Parathyroid adenoma (tissue), 2 donors: ENCODE measurements at regions not wholly inside any gene's neighbourhood (a gene's known extent, or its start where the extent isn't known, plus 50 kb on each side); places are given as distances from the start of the nearest gene placed in this dataset.
A peak's percentile ranks its signal among the peaks of the same experiment; 100 is the strongest.

Experiments
- H2AFZ ChIP-seq: fragments of 300-600 bp; sonication (generic); one replicate; pipeline ENCODE4 v1.7.0; 2017; ENCODE audit warnings: antibody characterized with exemption, mild to moderate bottlenecking
- H3K27ac ChIP-seq: fragments of 300-600 bp; sonication (generic); one replicate; pipeline ENCODE4 v1.7.0; 2017
- H3K27me3 ChIP-seq: fragments of 300-600 bp; sonication (generic); one replicate; pipeline ENCODE4 v1.7.0; 2017; ENCODE audit warnings: low read length; ENCODE audit not compliant: control insufficient read depth, insufficient read depth
- H3K36me3 ChIP-seq: fragments of 300-600 bp; sonication (generic); one replicate; pipeline ENCODE4 v1.7.0; 2017; ENCODE audit warnings: low read length; ENCODE audit not compliant: control insufficient read depth, insufficient read depth
- H3K4me1 ChIP-seq: fragments of 300-600 bp; sonication (generic); one replicate; pipeline ENCODE4 v1.7.0; 2017; ENCODE audit warnings: control low read depth
- H3K4me2 ChIP-seq: fragments of 300-600 bp; sonication (generic); one replicate; pipeline ENCODE4 v1.7.0; 2017; ENCODE audit warnings: low read length
- H3K4me3 ChIP-seq: fragments of 300-600 bp; sonication (generic); one replicate; pipeline ENCODE4 v1.7.0; 2017; ENCODE audit warnings: low read depth, low read length
- H3K79me2 ChIP-seq: fragments of 300-600 bp; sonication (generic); one replicate; pipeline ENCODE4 v1.7.0; 2017; ENCODE audit warnings: control low read depth
- H3K9ac ChIP-seq: fragments of 300-600 bp; sonication (generic); one replicate; pipeline ENCODE4 v1.7.0; 2017; ENCODE audit warnings: mild to moderate bottlenecking
- H3K9me3 ChIP-seq: fragments of 300-600 bp; sonication (generic); one replicate; pipeline ENCODE4 v1.7.0; 2017; ENCODE audit warnings: low read length; ENCODE audit not compliant: control insufficient read depth
- TF ChIP-seq, protein P1 (sequence below): fragments of 300-600 bp; sonication (generic); IDR thresholded peaks from one replicate; pipeline ENCODE4 v1.7.0; 2017; ENCODE audit warnings: antibody characterized with exemption, mild to moderate bottlenecking
- donor health status: primary hyperparathyroidism.

DNA sequence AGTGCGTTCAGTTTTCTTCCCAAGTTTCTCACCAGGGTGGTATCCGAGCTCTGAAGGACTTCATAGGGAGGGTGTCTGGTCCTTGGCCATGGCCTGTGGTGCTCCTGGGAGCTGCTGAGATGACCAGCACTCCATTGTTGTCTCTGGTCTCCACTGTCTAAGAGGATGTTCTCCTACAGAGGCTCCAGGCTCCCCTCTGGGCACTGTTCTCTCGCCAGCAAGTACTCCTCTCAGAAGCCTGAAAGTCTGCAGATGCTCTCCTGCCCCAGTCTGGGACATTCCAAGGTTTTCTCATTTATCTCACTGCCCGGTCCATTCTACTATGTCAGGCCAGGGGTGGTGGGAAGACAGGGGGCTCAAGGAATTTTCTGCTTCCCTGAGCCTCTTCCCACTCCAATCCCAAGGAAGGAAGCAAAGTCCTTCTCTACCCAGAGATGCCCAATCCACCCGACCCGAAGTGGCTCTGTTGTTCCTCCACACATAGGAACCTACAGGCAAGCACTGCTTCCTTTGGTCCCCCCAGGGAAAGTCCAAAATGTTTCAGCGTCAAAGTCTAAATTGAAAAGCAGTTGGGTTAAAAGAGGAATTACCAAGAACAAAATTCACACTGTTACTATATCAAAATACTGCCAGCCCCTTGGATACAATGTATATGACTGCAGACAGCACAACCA is 110.5 kb downstream of the GYPC start:
- Histone ChIP-seq H3K4me3 (no peak overlapping the region), H2AFZ (no peak overlapping the region), H3K9me3 (no peaks in the 10 kb centered on the region), H3K36me3 (no peaks in the 10 kb centered on the region), H3K79me2 (no peaks in the 10 kb centered on the region), H3K27ac (no peak overlapping the region), H3K27me3 (no peaks in the 10 kb centered on the region), H3K9ac (no peak overlapping the region), H3K4me2 (no peak overlapping the region), H3K4me1 (no peaks in the 10 kb centered on the region)
- TF ChIP-seq, protein P1, sequence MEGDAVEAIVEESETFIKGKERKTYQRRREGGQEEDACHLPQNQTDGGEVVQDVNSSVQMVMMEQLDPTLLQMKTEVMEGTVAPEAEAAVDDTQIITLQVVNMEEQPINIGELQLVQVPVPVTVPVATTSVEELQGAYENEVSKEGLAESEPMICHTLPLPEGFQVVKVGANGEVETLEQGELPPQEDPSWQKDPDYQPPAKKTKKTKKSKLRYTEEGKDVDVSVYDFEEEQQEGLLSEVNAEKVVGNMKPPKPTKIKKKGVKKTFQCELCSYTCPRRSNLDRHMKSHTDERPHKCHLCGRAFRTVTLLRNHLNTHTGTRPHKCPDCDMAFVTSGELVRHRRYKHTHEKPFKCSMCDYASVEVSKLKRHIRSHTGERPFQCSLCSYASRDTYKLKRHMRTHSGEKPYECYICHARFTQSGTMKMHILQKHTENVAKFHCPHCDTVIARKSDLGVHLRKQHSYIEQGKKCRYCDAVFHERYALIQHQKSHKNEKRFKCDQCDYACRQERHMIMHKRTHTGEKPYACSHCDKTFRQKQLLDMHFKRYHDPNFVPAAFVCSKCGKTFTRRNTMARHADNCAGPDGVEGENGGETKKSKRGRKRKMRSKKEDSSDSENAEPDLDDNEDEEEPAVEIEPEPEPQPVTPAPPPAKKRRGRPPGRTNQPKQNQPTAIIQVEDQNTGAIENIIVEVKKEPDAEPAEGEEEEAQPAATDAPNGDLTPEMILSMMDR, result no peak

DNA sequence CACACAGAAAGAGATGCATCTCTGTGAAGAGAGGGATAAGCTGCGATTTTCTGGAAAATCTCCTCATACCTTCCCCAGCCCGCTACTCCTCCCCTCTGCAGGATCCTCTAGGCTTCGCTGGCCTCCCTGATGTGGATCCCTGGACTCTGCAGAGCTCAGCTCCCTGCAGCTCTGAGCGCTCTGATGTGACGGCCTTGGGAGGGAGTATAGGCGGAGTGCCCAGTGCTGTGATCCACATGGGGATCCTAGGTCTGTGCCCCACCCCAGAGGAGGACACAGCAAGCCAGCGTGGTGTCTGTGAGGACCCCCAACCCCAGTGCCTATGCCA is 111.0 kb downstream of the GYPC start:
- H3K9me3 ChIP-seq, result no peaks in the 10 kb centered on the region
- no peak overlapping the region for H3K4me2 ChIP-seq
- no peak overlapping the region for H3K9ac ChIP-seq
- no peaks in the 10 kb centered on the region for H3K79me2 ChIP-seq
- peak overlapping the region; percentile 24 for H2AFZ ChIP-seq
- TF ChIP-seq, protein P1, result no peak
- no peaks in the 10 kb centered on the region for H3K4me1 ChIP-seq
- no peak overlapping the region for H3K27ac ChIP-seq
- no peaks in the 10 kb centered on the region for H3K36me3 ChIP-seq
- no peak overlapping the region for H3K4me3 ChIP-seq
- no peaks in the 10 kb centered on the region for H3K27me3 ChIP-seq

DNA sequence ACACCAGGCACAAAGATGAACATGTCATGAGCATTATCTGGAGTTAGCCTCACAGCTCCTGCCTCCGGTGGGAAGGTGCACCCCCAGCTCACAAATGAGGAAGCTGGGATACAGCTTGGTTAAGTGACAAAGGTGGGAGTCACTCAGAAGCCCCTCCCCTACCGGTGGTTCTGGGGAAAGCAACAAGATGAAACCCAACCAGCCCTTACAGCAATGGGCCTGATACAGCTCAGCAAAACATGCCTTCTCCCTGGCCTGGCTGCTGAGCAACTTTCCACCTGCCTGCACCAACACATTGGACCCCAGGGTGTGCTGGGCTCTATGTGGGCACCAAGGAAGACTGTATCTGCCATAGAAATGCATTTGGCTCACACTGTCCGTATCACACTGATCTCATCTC is 113.2 kb downstream of the GYPC start:
- no peak overlapping the region for H3K27ac ChIP-seq
- H3K9me3 ChIP-seq, result no peaks in the 10 kb centered on the region
- H3K4me3 ChIP-seq, result no peak overlapping the region
- H3K79me2 ChIP-seq, result no peaks in the 10 kb centered on the region
- no peaks in the 10 kb centered on the region for H3K36me3 ChIP-seq
- H3K4me1 ChIP-seq, result no peaks in the 10 kb centered on the region
- no peak overlapping the region for H3K4me2 ChIP-seq
- no peak overlapping the region for H3K9ac ChIP-seq
- no peak overlapping the region for H2AFZ ChIP-seq
- no peaks in the 10 kb centered on the region for H3K27me3 ChIP-seq
- TF ChIP-seq, protein P1, result no peak

DNA sequence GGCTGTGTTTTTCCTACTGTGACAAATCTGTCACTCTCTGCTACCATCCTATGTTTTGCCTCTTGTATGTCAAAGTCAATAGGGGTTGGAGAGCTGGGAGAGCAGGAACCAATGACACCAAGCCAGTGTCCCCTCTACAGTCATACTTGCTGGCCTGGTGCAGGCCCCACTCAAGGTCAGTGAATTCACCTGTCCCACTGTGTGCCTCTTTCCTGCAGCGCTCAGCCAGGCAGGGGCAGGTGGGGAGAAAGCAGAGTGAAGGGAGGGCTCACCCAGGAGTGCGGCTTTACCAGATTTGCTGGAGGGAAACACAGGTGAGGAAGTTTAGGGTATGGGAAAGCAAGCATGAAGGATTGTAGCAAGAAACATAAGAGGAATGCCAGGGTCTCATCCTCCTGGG is 114.5 kb downstream of the GYPC start:
- Histone ChIP-seq H3K4me1 (peaks cover 6% of the 10 kb centered on the region), H3K79me2 (no peaks in the 10 kb centered on the region), H3K27ac (no peak overlapping the region), H3K9me3 (no peaks in the 10 kb centered on the region), H3K4me2 (no peak overlapping the region), H2AFZ (no peak overlapping the region), H3K9ac (no peak overlapping the region), H3K36me3 (no peaks in the 10 kb centered on the region), H3K27me3 (no peaks in the 10 kb centered on the region), H3K4me3 (no peak overlapping the region)
- TF ChIP-seq, protein P1, result no peak

DNA sequence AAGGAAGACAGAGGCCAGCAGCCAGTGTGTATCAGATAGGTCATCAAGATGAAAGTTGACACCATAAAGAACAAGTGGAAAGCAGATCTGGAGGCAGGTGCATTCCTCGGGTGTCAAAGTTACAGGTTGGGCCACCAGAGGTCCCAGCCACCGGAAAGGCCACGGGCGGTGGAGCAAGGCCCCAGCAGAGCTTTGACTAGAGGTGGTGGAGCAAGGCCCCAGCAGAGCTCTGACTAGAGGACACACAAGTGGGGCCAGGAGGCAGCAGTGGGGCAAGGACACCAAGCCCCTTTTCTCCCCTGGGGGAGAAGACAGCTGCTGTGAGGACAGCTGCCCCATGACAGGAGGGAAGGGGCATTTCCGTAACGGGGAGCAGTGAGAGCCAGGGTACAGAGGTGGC is 115.1 kb downstream of the GYPC start:
- no peaks in the 10 kb centered on the region for H3K27me3 ChIP-seq
- H3K4me3 ChIP-seq, result no peak overlapping the region
- no peaks in the 10 kb centered on the region for H3K79me2 ChIP-seq
- no peak overlapping the region for H3K27ac ChIP-seq
- H3K36me3 ChIP-seq, result no peaks in the 10 kb centered on the region
- no peak overlapping the region for H2AFZ ChIP-seq
- TF ChIP-seq, protein P1, result no peak
- no peak overlapping the region for H3K4me2 ChIP-seq
- H3K9ac ChIP-seq, result no peak overlapping the region
- H3K4me1 ChIP-seq, result peaks cover 12% of the 10 kb centered on the region
- H3K9me3 ChIP-seq, result no peaks in the 10 kb centered on the region
